Astrocyte (in vitro differentiated cells and primary cell): ENCODE measurements at regions not wholly inside any gene's neighbourhood (a gene's known extent, or its start where the extent isn't known, plus 50 kb on each side); places are given as distances from the start of the nearest gene placed in this dataset.

Source experiments
- EZH2 ChIP-seq: IDR thresholded peaks from 2 replicates; pipeline ENCODE4 v1.6.1; 2012; ENCODE audit warnings: mild to moderate bottlenecking, low read length, inconsistent platforms; ENCODE audit not compliant: insufficient read depth
- TF ChIP-seq, protein P1 (sequence below): IDR thresholded peaks from 2 replicates; pipeline ENCODE4 v1.5.1; 2011; ENCODE audit warnings: low read depth, mild to moderate bottlenecking, inconsistent platforms, low read length, moderate library complexity; ENCODE audit not compliant: insufficient read depth

DNA sequence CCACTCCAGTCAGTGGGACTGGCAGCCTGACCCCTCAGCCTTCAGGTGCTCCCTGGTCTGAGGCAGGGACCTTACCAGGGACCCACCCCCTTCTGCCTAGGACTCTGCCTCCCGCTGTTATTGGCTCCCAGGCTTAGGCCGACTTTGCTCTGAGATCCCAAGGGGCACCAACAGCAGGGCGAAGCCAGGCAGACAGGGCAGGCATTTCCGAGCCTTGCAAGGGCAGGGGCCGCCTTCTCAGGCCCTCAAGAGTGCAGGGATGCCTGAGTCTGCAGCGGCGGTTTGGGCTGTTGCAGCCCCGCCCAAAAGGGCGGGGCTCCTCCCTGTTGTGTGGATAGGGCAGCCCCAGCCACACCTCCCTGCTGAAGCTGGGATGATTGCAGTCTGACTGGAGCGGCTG is 644.6 kb downstream of the PRR16 start:
- TF ChIP-seq, protein P1, sequence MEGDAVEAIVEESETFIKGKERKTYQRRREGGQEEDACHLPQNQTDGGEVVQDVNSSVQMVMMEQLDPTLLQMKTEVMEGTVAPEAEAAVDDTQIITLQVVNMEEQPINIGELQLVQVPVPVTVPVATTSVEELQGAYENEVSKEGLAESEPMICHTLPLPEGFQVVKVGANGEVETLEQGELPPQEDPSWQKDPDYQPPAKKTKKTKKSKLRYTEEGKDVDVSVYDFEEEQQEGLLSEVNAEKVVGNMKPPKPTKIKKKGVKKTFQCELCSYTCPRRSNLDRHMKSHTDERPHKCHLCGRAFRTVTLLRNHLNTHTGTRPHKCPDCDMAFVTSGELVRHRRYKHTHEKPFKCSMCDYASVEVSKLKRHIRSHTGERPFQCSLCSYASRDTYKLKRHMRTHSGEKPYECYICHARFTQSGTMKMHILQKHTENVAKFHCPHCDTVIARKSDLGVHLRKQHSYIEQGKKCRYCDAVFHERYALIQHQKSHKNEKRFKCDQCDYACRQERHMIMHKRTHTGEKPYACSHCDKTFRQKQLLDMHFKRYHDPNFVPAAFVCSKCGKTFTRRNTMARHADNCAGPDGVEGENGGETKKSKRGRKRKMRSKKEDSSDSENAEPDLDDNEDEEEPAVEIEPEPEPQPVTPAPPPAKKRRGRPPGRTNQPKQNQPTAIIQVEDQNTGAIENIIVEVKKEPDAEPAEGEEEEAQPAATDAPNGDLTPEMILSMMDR, result no peak
- TF ChIP-seq EZH2, result no peak
